Suppressor macrophage (primary cell): ENCODE measurements at regions not wholly inside any gene's neighbourhood (a gene's known extent, or its start where the extent isn't known, plus 50 kb on each side); places are given as distances from the start of the nearest gene placed in this dataset.

ENCODE experiments used
- DNase-seq, 4 experiments: peaks; one replicate each; pipeline ENCODE4 v3.0.0-alpha.2; 2020 to 2022

GRCh38 chr2:6679471-6679870 lies 186.2 kb downstream of the CMPK2 start:
- DNase-seq, result no peak

GRCh38 chr2:6683516-6683915 lies 182.2 kb downstream of the CMPK2 start:
- DNase-seq, result no peak

DNA sequence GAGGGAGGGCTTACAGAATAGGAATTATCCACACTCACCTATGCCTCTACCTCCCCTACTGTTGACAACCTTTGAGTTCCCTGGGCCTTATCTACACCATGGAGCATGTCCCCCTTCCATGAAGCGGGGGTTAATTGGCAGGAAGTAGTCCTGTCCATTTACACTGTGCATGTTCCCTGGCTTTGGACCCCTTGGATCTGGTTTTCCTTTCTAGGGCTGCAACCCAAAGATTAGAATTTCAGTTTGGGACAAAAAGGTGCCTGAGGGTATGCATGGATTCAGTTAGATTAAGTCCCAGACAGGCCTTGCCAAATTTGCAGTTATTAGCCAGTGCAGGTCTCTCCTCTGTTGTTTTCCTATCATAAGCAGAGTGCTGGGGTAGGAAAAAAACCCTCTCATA lies 180.3 kb downstream of the CMPK2 start:
- DNase-seq, result no peak

DNA sequence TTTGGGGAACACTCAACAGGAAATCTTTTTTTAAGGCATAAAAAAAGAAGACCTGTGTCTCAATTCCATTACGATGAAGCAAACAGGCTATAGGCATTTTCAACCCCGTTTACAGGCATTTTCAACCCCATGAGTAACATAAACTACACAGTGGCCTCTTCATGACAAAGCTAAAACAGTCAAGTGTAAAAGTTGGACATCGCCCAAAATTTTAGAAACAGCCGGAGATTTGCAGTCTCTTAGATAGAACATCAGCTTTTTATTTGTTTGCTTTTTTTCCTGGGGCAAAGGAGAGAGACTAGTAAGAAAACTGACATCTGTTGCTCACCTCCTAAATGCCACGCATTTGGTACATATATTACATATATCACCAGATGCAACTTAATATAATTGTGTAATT lies 173.7 kb downstream of the CMPK2 start:
- DNase-seq, result no peak

- DNase-seq, result no peak
Measured at GRCh38 chr2:6692819-6693218, 172.9 kb downstream of the CMPK2 start.

GRCh38 chr2:6694555-6694954 lies 171.2 kb downstream of the CMPK2 start:
- no peak for DNase-seq

GRCh38 chr2:6700335-6700734 lies 165.4 kb downstream of the CMPK2 start:
- DNase-seq, result no peak

DNA sequence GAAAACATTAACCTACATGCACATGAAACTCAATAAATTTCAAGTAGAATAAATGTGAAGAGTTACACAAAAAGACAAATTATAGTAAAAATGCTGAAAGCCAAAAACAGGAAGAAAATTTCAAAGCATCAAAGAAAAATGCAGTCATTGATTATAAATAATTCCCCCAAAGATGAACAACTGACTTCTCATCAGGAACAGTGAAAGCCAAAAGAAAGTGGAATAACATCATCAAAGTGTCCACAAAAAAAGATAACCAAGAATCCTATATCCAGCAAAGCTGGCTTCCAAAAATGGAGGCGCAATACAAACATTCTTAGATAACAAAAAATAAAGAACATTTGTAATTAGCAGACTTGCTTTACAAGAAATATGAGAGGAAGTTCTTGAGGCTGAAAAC lies 161.6 kb downstream of the CMPK2 start:
- no peak for DNase-seq

GRCh38 chr2:6721395-6721794 lies 144.3 kb downstream of the CMPK2 start:
- no peak for DNase-seq

- no peak for DNase-seq
Measured at GRCh38 chr2:6722574-6722973, 143.1 kb downstream of the CMPK2 start.

DNA sequence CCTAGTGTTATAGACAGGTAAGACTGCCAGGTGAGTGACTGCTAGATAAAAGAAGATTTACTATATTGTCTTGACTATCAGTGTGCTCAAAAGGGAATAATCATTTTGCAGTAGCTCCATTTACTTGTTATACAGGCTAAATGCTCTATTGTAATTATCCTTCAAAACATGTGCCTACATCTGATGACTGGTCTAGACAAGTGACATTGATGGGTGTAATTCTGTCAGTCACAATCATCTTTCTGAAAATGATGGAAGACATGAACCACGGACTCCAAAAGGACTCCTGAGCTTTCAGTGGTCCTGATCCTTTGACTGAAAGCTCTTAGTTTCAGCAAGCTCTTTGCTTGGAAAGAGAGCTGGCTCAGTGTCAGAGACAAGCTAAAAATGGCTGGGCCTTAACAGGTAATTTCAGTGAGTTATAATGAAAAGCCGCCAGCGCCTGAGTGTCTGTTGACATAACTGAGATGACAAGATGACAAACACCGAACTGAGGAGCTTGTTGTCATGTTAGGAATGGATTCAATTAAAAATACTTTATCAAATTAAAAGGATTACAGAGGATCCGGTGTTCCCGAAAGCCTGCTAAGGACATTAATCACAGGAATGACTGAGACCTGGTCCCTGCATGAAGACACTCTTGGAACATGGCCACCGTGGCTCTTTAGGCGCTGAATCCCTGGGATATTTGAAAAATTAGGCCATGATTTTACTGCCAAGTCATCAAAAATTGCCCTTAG lies 141.7 kb downstream of the CMPK2 start:
- DNase-seq, result no peak

- DNase-seq, result no peak
Measured at GRCh38 chr2:6724605-6725140, 141.0 kb downstream of the CMPK2 start.

- DNase-seq, result no peak
Measured at GRCh38 chr2:6728156-6728555, 137.6 kb downstream of the CMPK2 start.

GRCh38 chr2:6730003-6730402 lies 135.7 kb downstream of the CMPK2 start:
- DNase-seq, result no peak

- DNase-seq, result no peak
Measured at GRCh38 chr2:6730649-6731532, 134.8 kb downstream of the CMPK2 start.

DNA sequence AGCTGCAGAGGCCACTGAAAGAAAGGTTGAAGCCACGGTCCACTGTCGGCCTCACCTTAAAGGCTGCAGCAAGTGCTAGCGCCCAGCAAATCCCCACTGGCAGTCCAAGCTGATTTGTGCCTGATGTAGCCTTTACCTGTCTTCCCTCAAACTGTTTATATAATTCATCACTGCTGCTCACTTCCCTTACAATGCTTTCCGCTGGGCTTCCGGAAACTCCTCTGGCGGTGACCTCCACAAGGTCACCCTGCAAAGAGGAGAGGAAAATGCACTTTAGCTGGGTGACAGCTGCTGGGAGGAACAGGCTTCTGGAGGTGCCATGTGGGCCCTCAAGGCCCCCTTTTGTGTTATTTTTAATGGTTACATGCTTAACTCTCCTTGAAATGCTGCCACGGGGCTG lies 126.2 kb downstream of the CMPK2 start:
- no peak for DNase-seq

GRCh38 chr2:6741229-6741628 lies 124.5 kb downstream of the CMPK2 start:
- no peak for DNase-seq

DNA sequence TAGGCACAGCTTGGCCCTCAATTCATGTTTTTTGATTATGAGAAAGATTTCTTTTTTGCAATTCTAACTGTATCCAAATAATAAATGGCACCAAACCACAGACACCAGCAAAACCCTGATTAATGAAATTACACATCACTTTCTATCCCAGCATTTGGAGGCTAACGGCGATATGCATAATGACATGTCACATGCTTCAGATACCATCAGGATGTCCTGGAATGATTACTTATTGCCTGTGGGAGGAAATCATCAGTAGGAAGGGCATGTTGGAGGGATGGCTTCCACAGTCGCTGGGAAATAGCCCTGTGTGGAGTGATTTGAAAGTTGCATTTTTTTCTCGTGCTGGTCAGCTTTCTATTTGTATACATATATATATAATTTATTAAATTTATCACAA lies 121.7 kb downstream of the CMPK2 start:
- DNase-seq, result no peak

DNA sequence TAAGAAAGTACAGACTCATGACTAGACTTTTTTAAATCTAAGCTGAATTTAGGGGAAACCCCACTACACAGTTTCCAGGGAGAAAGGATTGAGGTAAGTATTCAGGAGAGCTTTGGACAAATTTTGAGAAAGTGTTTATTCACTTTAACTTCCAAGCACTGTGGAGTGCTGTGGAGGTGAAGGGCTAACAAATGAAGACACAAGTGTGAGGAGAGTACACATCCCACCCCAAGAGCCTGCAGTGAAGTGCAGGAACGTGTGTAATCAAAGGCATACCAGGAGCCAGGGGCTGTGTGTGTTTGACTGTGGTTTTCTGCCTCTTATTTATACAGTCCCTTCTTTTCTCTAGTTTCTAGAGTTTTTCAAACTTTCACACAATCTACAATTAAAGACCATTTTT lies 118.3 kb downstream of the CMPK2 start:
- no peak for DNase-seq

- DNase-seq, result no peak
Measured at GRCh38 chr2:6748406-6749067, 117.2 kb downstream of the CMPK2 start.

DNA sequence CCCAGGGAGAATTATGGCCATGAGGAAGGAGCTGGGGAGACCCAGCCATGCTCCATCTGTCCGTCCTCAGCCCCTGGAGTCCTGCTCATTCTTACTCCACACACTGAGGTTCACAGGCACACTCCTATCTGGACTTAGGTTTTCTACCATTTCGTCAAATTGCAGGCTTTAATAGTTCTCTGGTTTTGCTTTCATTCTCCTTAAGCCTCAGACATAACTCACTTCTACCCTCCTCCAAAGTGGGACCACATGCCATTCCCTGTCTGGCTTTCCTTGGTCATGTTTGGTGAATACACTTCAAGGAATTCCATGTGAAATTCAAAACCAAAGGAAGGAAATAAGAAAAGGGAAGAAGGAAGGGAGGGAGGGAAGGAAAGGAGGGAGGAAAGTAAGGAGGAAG lies 115.7 kb downstream of the CMPK2 start:
- no peak for DNase-seq

DNA sequence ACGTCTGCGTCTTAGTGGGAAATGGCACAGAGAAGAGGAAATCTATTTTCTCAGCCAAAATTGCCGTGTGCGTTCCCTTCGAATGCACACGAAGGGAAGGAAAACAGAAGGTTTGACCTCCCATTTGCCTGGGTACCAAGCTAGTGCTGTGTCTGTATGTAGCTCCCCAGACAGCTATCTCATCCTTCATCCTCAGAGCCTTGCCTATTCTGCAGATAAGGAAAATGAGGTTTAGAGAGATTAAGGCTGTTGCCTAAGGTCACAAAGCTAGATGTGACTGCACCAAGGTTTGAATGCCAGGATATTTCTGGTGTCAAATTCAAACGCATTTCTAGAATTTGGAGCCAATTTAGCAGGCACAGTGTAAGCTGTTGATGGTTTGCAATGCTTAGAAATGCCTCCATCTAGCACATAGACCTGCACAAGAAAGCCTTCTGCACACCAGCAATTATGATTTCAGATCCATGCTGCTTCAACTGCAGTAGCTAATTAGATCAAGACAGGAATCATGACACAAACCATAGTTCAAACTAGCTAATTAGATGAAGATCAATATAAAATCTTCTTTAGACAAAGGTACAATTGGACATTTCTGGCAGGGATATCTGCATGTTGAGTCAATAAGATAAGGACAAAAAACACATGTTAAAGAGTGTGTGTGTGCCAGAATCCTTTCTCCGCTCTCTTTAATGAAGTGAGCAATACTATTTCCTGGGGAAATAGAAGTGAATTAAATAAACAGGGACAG lies 115.1 kb downstream of the CMPK2 start:
- DNase-seq, result no peak

DNA sequence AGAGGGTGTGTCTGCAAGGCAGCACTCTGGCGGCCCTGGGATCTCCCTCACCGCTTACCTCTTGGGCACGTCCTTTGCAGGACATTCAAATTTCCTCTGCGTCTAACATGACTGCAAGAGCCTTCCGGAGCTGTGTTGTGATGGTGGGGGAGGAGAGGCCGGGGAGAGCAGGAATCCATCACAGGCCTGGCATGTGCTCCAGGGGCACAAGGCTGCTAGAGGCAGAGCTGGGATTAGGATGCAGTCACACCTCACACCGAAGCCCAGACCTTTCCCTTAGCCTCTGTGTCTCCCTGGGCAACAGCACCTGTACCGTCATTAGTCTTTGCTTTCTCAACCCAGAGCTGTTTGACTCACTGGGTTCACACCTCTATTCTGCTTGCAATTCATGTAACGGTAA lies 111.3 kb downstream of the CMPK2 start:
- no peak for DNase-seq
